ENCODE measurements at regions not wholly inside any gene's neighbourhood (a gene's known extent, or its start where the extent isn't known, plus 50 kb on each side); places are given as distances from the start of the nearest gene placed in this dataset.

GRCh38 chrX:125006704-125007103 is 313.0 kb upstream of the TEX13C start:
- DNase-seq, result no peak

GRCh38 chrX:125012585-125012984 is 307.1 kb upstream of the TEX13C start:
- DNase-seq, result no peak

- no peak for DNase-seq
Observed at GRCh38 chrX:125029131-125029530, 290.5 kb upstream of the TEX13C start.

All from activated CD4-positive, alpha-beta T cell treated with anti-CD3 and anti-CD28 coated beads, Interleukin-2, amount 50 U/mL, for 16 hours (primary cell).